Mesothelial cell of epicardium (in vitro differentiated cells): ENCODE measurements at regions not wholly inside any gene's neighbourhood (a gene's known extent, or its start where the extent isn't known, plus 50 kb on each side); places are given as distances from the start of the nearest gene placed in this dataset.

Experiments
- DNase-seq, 2 experiments: peaks; one replicate each; pipeline ENCODE4 v3.0.0; 2021; ENCODE audit warnings: low spot score in 2 of 2; ENCODE audit not compliant: unreplicated experiment in 2 of 2
- H3K27ac Mint-ChIP-seq: 2 replicates; pipeline ENCODE4 v1.8.0; 2021; ENCODE audit warnings: mixed read lengths
- H3K27me3 Mint-ChIP-seq: 2 replicates; pipeline ENCODE4 v1.8.0; 2021; ENCODE audit warnings: low read depth, mixed read lengths
- H3K36me3 Mint-ChIP-seq: 2 replicates; pipeline ENCODE4 v1.8.0; 2021; ENCODE audit warnings: mixed read lengths
- H3K4me1 Mint-ChIP-seq: 2 replicates; pipeline ENCODE4 v1.8.0; 2021; ENCODE audit warnings: mixed read lengths
- H3K4me3 Mint-ChIP-seq: 2 replicates; pipeline ENCODE4 v1.8.0; 2021; ENCODE audit warnings: mild to moderate bottlenecking, moderate library complexity, mixed read lengths
- H3K9me3 Mint-ChIP-seq: 2 replicates; pipeline ENCODE4 v1.8.0; 2021; ENCODE audit warnings: mixed read lengths
- TF ChIP-seq, protein P1 (sequence below): fragments of 200-600 bp; sonication (generic); IDR thresholded peaks from one replicate; pipeline ENCODE4 v1.5.0; 2021; ENCODE audit warnings: antibody characterized with exemption; ENCODE audit not compliant: unreplicated experiment

DNA sequence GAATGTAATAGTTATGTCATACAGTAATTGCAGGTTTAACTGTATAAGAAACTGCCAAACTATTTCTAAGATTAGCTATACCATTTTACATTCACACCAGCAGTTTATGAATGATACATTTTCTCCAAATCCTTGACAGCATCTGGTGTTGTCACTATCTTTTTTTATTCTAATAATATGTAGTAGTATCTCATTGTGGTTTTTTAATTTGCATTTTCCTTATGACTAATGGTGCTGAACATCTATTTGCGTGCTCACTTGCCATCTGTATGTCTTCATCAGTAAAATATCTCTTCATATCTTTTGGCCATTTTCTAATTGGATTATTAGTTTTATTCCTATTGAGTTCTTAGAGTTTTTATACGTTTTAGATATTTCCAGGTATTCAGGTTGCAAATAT is 994.0 kb upstream of the SEMA6D start:
- H3K9me3 Mint-ChIP-seq = peaks cover 30% of the 10 kb centered on the region
- no peak for DNase-seq
- no peaks in the 10 kb centered on the region for H3K4me1 Mint-ChIP-seq
- H3K36me3 Mint-ChIP-seq = peaks cover 4% of the 10 kb centered on the region
- TF ChIP-seq, protein P1, sequence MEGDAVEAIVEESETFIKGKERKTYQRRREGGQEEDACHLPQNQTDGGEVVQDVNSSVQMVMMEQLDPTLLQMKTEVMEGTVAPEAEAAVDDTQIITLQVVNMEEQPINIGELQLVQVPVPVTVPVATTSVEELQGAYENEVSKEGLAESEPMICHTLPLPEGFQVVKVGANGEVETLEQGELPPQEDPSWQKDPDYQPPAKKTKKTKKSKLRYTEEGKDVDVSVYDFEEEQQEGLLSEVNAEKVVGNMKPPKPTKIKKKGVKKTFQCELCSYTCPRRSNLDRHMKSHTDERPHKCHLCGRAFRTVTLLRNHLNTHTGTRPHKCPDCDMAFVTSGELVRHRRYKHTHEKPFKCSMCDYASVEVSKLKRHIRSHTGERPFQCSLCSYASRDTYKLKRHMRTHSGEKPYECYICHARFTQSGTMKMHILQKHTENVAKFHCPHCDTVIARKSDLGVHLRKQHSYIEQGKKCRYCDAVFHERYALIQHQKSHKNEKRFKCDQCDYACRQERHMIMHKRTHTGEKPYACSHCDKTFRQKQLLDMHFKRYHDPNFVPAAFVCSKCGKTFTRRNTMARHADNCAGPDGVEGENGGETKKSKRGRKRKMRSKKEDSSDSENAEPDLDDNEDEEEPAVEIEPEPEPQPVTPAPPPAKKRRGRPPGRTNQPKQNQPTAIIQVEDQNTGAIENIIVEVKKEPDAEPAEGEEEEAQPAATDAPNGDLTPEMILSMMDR = no peak
- H3K27me3 Mint-ChIP-seq = no peaks in the 10 kb centered on the region
- H3K27ac Mint-ChIP-seq = no peak overlapping the region
- no peak overlapping the region for H3K4me3 Mint-ChIP-seq

DNA sequence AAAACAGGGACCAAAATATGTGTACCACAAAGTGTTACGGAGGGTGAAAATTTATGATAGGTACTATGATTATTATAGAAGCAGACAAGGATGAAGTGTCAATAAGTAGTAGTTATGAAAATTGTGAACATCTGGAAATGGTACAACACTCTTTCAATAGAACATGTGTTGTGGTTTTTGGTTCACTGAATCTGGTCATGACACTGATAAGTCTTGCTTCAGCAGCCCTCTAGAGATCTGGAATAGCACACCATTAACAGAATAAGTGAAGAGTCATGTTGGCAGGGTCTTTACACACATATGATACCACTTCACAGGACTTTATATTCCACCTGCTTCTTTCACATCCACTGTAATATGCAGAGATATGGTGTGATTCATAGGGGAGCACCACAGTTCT is 985.2 kb upstream of the SEMA6D start:
- TF ChIP-seq, protein P1 = no peak
- Mint-ChIP-seq H3K9me3 (peaks cover 23% of the 10 kb centered on the region), H3K4me1 (no peaks in the 10 kb centered on the region), H3K27me3 (no peaks in the 10 kb centered on the region), H3K27ac (no peak overlapping the region), H3K4me3 (no peak overlapping the region), H3K36me3 (peaks cover 6% of the 10 kb centered on the region)
- DNase-seq = no peak

DNA sequence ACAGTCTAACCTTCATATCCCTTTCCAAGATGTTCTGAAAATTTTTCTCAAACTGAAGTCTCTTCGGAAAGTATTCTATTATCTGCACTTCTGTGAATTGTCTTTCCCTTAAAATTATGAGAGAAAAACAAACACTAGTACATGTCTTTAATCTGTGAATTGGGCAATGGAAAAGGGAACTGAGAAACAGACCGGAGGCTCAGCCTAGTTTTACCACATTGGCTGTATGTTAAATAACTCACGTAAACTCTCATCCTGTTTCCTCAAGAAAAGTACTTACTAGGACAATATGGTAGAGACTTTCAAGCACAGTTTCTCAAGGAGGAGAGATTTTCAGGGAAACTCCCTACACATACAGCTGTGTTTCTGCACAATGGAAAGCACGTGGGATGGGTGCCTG is 982.2 kb upstream of the SEMA6D start:
- Mint-ChIP-seq H3K27ac (no peak overlapping the region), H3K9me3 (no peaks in the 10 kb centered on the region), H3K4me1 (no peaks in the 10 kb centered on the region), H3K36me3 (no peaks in the 10 kb centered on the region), H3K4me3 (no peak overlapping the region), H3K27me3 (no peaks in the 10 kb centered on the region)
- TF ChIP-seq, protein P1 = no peak
- no peak for DNase-seq

DNA sequence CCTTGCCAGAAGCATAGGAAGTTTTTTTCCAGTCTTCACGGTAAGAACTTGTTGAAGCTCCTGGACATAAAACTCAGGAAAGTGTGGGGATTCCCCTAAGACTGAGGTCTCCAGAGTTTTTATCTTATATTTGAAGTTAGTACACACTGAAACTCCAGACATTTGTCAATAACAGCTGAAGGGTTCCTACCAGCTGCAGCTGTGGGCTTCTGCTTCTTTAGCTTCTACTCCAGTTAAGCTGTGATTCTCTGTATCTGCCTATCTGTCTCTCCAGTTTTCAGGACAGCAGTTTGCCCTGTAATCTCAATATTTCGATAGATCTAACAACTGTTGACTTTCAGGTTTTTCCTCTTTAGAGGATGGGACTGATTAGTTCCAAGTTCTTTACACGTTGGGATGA is 966.0 kb upstream of the SEMA6D start:
- H3K9me3 Mint-ChIP-seq = peaks cover 9% of the 10 kb centered on the region
- H3K4me1 Mint-ChIP-seq = no peaks in the 10 kb centered on the region
- TF ChIP-seq, protein P1 = no peak
- no peak overlapping the region for H3K4me3 Mint-ChIP-seq
- no peak overlapping the region for H3K27ac Mint-ChIP-seq
- no peaks in the 10 kb centered on the region for H3K36me3 Mint-ChIP-seq
- no peaks in the 10 kb centered on the region for H3K27me3 Mint-ChIP-seq
- DNase-seq = no peak

DNA sequence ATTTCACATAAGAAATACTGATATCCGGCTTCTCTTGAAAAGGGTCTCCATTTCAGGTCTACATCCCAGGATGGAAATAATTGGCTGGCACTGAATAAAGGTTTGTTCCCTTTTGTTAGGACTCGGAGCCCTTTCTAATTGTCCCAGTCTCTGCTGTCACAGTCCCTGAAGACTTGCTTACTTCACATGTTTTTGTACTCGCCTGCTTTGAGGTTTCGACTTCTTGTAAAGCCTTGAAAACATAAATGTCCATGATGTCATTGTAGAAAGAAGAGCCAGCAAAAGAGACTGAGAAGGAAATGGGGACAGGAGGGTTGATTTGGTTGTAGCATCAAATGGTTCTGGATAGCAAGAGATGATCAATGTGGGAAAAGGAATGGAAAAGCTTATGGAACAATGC is 963.4 kb upstream of the SEMA6D start:
- TF ChIP-seq, protein P1 = no peak
- H3K4me3 Mint-ChIP-seq = no peak overlapping the region
- no peak overlapping the region for H3K27ac Mint-ChIP-seq
- peaks cover 20% of the 10 kb centered on the region for H3K9me3 Mint-ChIP-seq
- no peaks in the 10 kb centered on the region for H3K36me3 Mint-ChIP-seq
- H3K27me3 Mint-ChIP-seq = no peaks in the 10 kb centered on the region
- no peaks in the 10 kb centered on the region for H3K4me1 Mint-ChIP-seq
- DNase-seq = no peak

DNA sequence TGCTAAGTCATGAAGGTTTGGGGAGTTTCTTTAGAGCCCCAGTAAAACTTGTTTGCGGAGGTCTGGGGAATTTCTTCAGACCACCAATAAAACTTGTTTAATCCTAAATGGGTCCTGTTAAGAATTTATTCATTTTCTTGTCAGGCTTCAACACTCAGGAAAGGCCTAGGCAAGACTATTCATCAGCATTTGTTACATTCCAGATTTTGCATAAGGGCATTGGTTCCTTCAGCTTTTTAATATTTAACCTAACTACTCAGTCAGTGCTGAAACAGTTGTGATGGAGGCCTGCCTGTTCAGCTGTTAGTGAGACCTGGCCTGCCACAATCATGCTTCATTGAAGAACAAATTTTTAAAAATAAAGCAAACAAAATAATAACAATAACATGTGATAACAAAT is 954.2 kb upstream of the SEMA6D start:
- Mint-ChIP-seq H3K27me3 (no peaks in the 10 kb centered on the region), H3K4me1 (no peaks in the 10 kb centered on the region), H3K27ac (no peak overlapping the region), H3K36me3 (no peaks in the 10 kb centered on the region), H3K4me3 (no peak overlapping the region), H3K9me3 (peaks cover 16% of the 10 kb centered on the region)
- TF ChIP-seq, protein P1 = no peak
- DNase-seq = no peak
